GM21576 (cell line): ENCODE measurements at regions not wholly inside any gene's neighbourhood (a gene's known extent, or its start where the extent isn't known, plus 50 kb on each side); places are given as distances from the start of the nearest gene placed in this dataset.
"Not testable (repeated sequence)": the region's sequence is repeated elsewhere in the genome, so short reads cannot be mapped to it uniquely, and the experiment has no call there.

ENCODE experiments used
- ATAC-seq: cut with Tn5 transposase; IDR thresholded peaks from one replicate; pipeline ENCODE4 v1.9.1; 2021; ENCODE audit warnings: mild to moderate bottlenecking, moderate library complexity; ENCODE audit not compliant: unreplicated experiment

GRCh38 chr6:155584006-155584405 is 128.4 kb upstream of the NOX3 start:
- no peak for ATAC-seq

- ATAC-seq, result no peak
Observed at GRCh38 chr6:155582016-155582991, 126.7 kb upstream of the NOX3 start.

GRCh38 chr6:155580904-155581303 is 125.3 kb upstream of the NOX3 start:
- no peak for ATAC-seq

GRCh38 chr6:155578251-155578650 is 122.6 kb upstream of the NOX3 start:
- no peak for ATAC-seq

GRCh38 chr6:155561966-155562364 is 106.3 kb upstream of the NOX3 start:
- ATAC-seq, result no peak

- no peak for ATAC-seq
Observed at GRCh38 chr6:155561257-155561965, 105.8 kb upstream of the NOX3 start.

GRCh38 chr6:155549928-155550327 is 94.3 kb upstream of the NOX3 start:
- ATAC-seq, result no peak

GRCh38 chr6:155549028-155549798 is 93.6 kb upstream of the NOX3 start:
- ATAC-seq, result no peak

- no peak for ATAC-seq
Observed at GRCh38 chr6:155548576-155548975, 92.9 kb upstream of the NOX3 start.

DNA sequence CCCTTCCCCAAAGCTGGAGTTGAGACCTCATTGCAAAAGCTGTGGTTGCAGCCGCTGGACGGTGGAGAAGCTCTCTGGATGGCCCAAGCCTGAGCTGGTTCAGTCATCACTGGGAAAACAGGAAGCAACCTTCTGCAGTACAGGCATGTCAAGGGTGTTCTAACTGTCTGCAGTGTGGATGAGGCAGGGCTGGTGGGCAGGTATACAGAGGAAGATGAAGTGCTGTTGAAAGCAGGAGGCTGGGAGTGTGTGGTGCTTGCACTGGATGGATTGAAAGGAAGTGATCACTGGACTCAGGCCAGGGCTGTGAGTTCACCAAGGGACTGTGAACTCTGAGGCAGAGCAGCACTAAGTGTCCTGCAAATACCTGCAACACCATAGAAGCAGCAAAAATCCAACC is 89.0 kb upstream of the NOX3 start:
- ATAC-seq, result no peak

DNA sequence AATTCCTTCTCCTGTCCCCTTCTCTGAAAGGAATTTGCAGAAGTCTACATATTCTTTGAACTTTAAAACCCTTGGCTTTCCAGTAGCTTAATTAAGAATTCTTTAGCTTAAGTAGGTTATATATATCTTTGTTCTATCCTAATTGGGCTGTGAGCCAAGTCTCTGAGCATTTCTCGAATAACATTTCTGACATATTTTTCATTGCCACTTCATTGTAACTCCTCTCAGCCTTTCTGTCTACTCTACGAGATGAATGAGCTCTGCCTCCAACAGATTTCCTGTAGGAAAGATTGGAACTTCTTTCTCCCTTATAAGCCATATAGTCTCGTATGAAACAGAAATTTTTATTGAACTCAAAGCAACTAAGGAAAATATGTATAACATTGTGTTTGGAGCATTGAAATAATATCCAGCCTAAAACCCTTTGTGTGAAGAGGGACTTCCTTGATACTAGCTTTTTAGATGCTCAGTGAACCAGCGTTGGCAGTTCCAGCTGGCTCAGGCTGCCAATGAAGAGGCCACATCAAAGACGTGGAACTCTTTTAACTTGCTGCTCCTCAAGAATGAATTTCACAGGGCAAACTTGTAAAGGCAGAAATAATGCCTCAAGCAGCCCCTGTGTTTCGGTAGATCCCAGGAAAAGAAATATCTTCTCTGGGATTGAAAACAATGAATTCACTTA is 87.7 kb upstream of the NOX3 start:
- no peak for ATAC-seq

- no peak for ATAC-seq
Observed at GRCh38 chr6:155542036-155542435, 86.4 kb upstream of the NOX3 start.

- no peak for ATAC-seq
Observed at GRCh38 chr6:155538708-155539390, 83.2 kb upstream of the NOX3 start.

- ATAC-seq, result no peak
Observed at GRCh38 chr6:155534678-155535077, 79.0 kb upstream of the NOX3 start.

GRCh38 chr6:155530219-155530834 is 74.7 kb upstream of the NOX3 start:
- no peak for ATAC-seq

- not testable (repeated sequence) for ATAC-seq
Observed at GRCh38 chr6:155529814-155530213, 74.2 kb upstream of the NOX3 start.

GRCh38 chr6:155528982-155529453 is 73.4 kb upstream of the NOX3 start:
- no peak for ATAC-seq

DNA sequence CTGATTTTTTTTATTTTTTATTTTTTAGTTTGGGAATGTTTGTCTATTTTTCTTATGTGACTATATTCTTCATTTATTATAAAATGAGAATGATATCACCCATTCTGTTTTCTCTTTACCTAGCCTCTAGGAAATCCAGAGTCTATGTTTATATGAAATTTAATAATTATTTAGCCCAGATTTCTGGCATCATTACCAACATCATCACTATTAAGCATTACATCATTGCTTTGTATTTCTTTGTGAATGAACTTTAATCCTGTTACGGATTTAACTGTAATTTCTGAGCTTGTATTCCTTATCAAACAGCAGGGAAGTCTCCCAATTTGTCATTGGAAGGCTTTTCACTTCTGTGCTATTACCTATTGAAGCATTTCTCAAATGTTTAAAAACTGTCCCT is 72.7 kb upstream of the NOX3 start:
- ATAC-seq, result no peak

DNA sequence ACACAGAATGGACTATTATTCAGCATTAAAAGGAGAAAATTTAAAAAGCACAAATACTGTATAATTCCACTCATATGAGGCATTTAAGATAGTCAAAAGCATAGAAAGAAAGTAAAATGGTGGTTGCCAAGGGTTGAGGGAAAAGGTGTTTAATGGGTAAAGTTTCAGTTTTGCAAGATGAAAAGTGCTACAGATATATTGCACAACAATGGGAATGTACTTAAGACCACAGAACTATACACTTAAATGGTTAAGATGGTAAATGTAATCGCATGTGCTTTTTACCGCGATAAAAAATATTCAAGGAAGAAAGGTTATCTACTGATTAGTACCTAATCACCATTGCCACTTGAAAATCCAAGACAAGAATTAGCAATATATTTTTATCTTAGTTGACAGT is 71.8 kb upstream of the NOX3 start:
- no peak for ATAC-seq
